A673 (cell line): ENCODE measurements at regions not wholly inside any gene's neighbourhood (a gene's known extent, or its start where the extent isn't known, plus 50 kb on each side); places are given as distances from the start of the nearest gene placed in this dataset.
A peak's percentile ranks its signal among the peaks of the same experiment; 100 is the strongest.

Source experiments
- BruUV-seq: library from RNA; stranded (reverse); fragments of 400-500 nt; replicated peaks from 2 replicates; lab custom pipeline; 2021; lab: Mats Ljungman, UMichigan
- CTCF ChIA-PET: fragments of 300-600 bp; sonication (Branson Sonifier 250); formaldehyde crosslinking; loops from one replicate; lab custom pipeline; 2022; ENCODE audit warnings: antibody characterized with exemption; lab: Charles Lee
- POLR2A ChIA-PET: fragments of 300-600 bp; sonication (Branson Sonifier 250); formaldehyde crosslinking; loops from one replicate; lab custom pipeline; 2022; ENCODE audit warnings: antibody characterized with exemption; ENCODE audit not compliant: low non-redundant PET; lab: Charles Lee
- DNase-seq: peaks from one replicate; pipeline ENCODE4 v3.0.0-alpha.2; 2015; ENCODE audit warnings: low spot score
- H3K27ac ChIP-seq: fragments of 200-600 bp; sonication (generic); 2 replicates; pipeline ENCODE4 v1.5.1; 2016; ENCODE audit warnings: mixed run types, low read depth, mild to moderate bottlenecking, mixed read lengths, antibody characterized with exemption, low read length; ENCODE audit not compliant: poor library complexity, severe bottlenecking
- H3K27me3 ChIP-seq: fragments of 200-600 bp; sonication (generic); replicated peaks from 2 replicates; pipeline ENCODE4 v1.6.1; 2017; ENCODE audit warnings: mixed run types, low read depth, mild to moderate bottlenecking, mixed read lengths, antibody characterized with exemption, low read length; ENCODE audit not compliant: insufficient read depth, poor library complexity
- H3K36me3 ChIP-seq: fragments of 200-600 bp; sonication (generic); 2 replicates; pipeline ENCODE4 v1.6.1; 2016; ENCODE audit warnings: mixed run types, mild to moderate bottlenecking, mixed read lengths, antibody characterized with exemption, low read length; ENCODE audit not compliant: insufficient read depth, poor library complexity, severe bottlenecking
- H3K4me1 ChIP-seq: fragments of 200-600 bp; sonication (generic); 2 replicates; pipeline ENCODE4 v1.6.1; 2017; ENCODE audit warnings: mixed run types, mild to moderate bottlenecking, mixed read lengths, antibody characterized with exemption, low read length; ENCODE audit not compliant: insufficient read depth, poor library complexity, severe bottlenecking
- H3K4me3 ChIP-seq: fragments of 200-600 bp; sonication (generic); 2 replicates; pipeline ENCODE4 v1.5.1; 2016; ENCODE audit warnings: low read depth, mixed run types, mild to moderate bottlenecking, mixed read lengths, low read length; ENCODE audit not compliant: poor library complexity, severe bottlenecking
- H3K9me3 ChIP-seq: fragments of 200-600 bp; sonication (generic); 2 replicates; pipeline ENCODE4 v1.6.1; 2016; ENCODE audit warnings: mixed run types, low read depth, mild to moderate bottlenecking, mixed read lengths, antibody characterized with exemption, low read length; ENCODE audit not compliant: poor library complexity, severe bottlenecking
- CTCF ChIP-seq: fragments of 300-800, 200-600 bp; sonication (generic); conservative IDR thresholded peaks from 2 replicates; pipeline ENCODE4 v1.5.1; 2017; ENCODE audit warnings: low read depth, mild to moderate bottlenecking, antibody characterized with exemption, low read length, moderate library complexity, mixed read lengths
- EZH2 ChIP-seq: fragments of 200-600 bp; sonication (generic); IDR thresholded peaks from 2 replicates; pipeline ENCODE4 v1.6.1; 2017; ENCODE audit warnings: borderline replicate concordance, low read depth, mild to moderate bottlenecking, mixed read lengths, antibody characterized with exemption, low read length; ENCODE audit not compliant: poor library complexity, severe bottlenecking
- intact Hi-C: fragments of 100-400 bp; cut with micrococcal nuclease; formaldehyde crosslinking; loops from one replicate; pipeline ENCODE4 v1.10.0; 2022; ENCODE audit not compliant: unreplicated experiment

DNA sequence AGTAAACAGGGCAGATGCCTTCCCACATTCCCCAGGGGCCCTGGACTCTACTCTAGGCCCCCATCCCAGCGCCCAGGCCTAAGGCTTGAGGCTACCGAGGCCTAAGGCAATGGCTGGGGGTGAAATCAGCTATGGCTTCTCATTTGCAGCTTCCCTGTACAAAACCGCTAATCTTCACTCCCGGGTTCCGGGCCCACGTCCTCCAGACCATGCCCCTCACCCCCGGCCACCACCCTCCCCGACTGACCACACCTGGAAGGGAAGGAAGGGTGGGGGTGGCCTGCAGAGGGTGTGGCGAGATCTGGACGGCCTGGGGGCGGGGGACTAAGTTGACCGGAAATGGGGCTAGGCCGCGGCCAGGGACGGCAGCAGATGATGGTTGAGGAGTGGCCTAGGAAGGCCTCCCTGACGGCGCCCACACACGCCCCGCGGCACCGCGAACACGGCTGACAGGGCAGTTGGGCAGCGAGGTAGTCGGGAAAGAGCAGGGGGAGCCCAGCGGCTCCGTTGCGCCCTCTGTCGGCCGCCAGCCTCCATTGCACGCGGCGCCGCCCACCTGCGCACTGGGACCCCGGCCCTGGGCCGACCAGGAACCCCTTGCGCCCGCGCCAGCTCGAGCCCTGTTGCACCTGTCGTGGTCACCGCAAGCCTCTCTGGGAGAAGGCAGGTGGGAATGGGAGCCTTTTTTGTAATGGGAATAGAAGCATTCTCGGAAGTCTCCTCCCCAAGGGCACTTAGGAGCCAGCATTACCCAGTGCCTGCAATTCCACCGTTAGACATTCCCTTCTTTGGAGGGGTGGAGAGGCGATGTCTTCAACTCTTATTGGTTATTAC lies 95.9 kb upstream of the CALM2 start:
- peaks cover 4% of the 10 kb centered on the region for H3K4me1 ChIP-seq
- no TSS peak for BruUV-seq
- no peaks in the 10 kb centered on the region for H3K9me3 ChIP-seq
- peak overlapping the region; percentile 34 for H3K4me3 ChIP-seq
- CTCF ChIA-PET: no interaction called here
- DNase-seq: peak; percentile 55
- H3K36me3 ChIP-seq: no peaks in the 10 kb centered on the region
- POLR2A ChIA-PET: no interaction called here
- no peak overlapping the region for H3K27ac ChIP-seq
- H3K27me3 ChIP-seq: no peaks in the 10 kb centered on the region
- intact Hi-C loops: no loop called here
- TF ChIP-seq EZH2: no peak
- TF ChIP-seq CTCF: peak; percentile 97

DNA sequence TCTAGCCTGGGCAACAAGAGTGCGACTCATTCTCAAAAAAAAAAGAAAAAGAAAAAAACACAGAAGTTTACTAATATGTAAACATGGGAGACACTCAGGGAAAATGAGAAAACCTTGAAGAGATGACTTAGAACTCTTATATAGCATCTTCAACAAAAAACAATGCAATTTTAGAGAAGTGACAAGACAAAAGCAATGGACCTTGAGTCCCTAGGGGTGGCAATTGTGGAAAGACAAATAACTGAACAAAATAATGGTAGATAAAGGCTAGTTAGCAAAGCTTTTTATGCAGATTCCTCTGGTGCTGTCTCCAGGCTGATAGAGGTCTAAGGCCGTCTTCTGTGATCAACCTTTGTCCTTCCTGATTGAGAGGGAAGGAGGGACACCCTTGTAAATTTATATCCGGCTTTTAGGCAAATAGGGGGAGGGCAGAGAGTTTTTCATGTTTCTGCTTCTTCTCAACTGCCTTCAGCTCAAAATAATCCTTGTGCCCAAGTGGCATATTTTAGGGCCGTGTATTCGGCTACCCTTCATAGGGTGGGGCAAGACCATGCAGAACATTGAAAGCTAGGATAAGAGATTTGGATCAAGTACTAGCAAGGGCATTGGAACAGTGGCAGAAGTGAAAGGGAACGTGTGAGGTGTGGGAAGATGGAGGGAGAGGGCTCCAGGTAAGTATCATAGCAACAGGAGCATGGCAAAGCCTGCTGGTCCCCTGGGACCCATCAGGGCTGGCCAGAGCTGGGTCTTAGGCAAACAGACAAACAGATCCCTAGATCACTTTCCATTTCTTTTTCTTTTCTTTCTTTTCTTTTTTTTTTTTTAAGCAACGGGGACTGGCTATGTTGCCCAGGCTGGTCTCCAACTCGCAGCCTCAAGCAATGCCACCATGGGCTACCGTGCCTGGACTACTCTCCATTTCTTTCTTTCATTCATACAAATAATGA lies 95.0 kb upstream of the CALM2 start:
- no peaks in the 10 kb centered on the region for H3K9me3 ChIP-seq
- H3K4me3 ChIP-seq: no peak overlapping the region
- no peaks in the 10 kb centered on the region for H3K36me3 ChIP-seq
- DNase-seq: no peak
- TF ChIP-seq CTCF (no peak), EZH2 (no peak)
- no peak overlapping the region for H3K27ac ChIP-seq
- peaks cover 8% of the 10 kb centered on the region for H3K4me1 ChIP-seq
- CTCF ChIA-PET: interaction anchor here (0.6 kb wide), 2 partner anchors 183 to 234 kb away, joined by 3 read pairs; no protein-coding TSS in a partner anchor
- intact Hi-C loops: no loop called here
- POLR2A ChIA-PET: no interaction called here
- no peaks in the 10 kb centered on the region for H3K27me3 ChIP-seq
- no TSS peak for BruUV-seq

DNA sequence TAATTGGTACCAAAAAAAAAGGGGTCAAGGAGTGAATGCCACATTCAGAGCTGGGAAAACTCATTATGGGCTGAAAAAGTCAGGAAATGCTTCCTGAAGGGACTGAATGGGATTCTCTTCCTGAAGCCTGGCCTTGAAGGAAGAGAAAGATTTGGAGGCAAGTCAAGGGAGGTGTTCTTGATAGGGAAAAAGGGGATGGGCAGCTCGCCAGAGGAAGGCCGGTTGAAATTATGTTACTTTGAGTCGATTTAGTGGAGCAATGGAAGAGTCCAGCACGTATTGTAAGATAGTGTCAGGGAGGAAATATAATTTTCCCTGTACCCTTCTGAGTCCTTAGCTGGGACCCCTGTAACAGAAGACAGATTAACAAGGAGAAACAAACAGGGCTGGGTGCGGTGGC lies 94.1 kb upstream of the CALM2 start:
- Histone ChIP-seq H3K27me3 (no peaks in the 10 kb centered on the region), H3K4me1 (peaks cover 17% of the 10 kb centered on the region), H3K36me3 (no peaks in the 10 kb centered on the region), H3K9me3 (no peaks in the 10 kb centered on the region), H3K27ac (no peak overlapping the region), H3K4me3 (no peak overlapping the region)
- no peak for TF ChIP-seq EZH2
- TF ChIP-seq CTCF: no peak
- no TSS peak for BruUV-seq
- ChIA-PET POLR2A (no interaction called here), CTCF (interaction anchor here (0.6 kb wide), 1 partner anchor 228 kb away, joined by 3 read pairs; no protein-coding TSS in a partner anchor)
- no peak for DNase-seq
- intact Hi-C loops: no loop called here
